ENCODE measurements at regions not wholly inside any gene's neighbourhood (a gene's known extent, or its start where the extent isn't known, plus 50 kb on each side); places are given as distances from the start of the nearest gene placed in this dataset.

DNA sequence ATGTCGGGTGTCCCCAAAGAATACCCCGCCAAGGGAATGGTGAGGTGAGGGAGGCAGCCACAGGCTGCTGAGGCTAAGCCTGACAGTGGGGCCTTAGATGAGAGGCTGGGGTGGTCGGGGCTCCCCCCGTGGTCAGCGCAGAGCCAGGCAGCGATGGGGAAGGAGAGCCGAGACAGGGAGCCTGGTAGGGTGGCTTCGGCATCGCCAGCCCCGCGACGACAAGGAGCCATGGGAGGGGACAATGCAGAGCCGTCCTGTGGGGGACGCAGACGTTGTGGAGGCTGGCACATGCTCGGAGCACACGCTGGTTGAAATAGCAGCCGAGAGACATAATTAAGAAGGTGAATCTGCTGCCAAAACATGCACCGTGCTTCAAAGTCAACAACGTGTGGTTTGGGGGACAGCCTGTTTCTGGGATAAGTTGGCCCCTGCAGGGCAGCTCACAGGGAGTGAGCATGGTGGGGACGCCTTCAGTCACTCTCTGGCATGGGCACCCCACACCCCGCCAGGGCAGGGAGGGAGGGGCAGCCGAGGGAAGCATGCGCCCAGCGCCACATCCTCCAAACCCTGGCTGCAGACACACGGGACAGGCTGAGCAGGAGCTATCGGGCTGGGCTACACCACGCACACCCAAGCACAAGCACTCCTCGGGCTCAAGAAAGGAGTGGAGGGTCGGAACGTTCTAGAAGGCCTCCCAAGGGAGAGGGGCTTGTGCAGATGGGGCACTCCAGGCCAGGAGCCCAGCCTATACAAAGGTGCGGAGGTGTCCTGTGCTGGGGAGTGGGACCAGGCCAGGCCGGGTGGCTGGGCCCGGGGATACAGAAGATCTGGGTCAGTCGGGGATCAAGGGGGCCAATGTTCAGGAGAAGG lies 66.6 kb upstream of the C14orf180 start:
- TF ChIP-seq, protein P1, sequence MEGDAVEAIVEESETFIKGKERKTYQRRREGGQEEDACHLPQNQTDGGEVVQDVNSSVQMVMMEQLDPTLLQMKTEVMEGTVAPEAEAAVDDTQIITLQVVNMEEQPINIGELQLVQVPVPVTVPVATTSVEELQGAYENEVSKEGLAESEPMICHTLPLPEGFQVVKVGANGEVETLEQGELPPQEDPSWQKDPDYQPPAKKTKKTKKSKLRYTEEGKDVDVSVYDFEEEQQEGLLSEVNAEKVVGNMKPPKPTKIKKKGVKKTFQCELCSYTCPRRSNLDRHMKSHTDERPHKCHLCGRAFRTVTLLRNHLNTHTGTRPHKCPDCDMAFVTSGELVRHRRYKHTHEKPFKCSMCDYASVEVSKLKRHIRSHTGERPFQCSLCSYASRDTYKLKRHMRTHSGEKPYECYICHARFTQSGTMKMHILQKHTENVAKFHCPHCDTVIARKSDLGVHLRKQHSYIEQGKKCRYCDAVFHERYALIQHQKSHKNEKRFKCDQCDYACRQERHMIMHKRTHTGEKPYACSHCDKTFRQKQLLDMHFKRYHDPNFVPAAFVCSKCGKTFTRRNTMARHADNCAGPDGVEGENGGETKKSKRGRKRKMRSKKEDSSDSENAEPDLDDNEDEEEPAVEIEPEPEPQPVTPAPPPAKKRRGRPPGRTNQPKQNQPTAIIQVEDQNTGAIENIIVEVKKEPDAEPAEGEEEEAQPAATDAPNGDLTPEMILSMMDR (IDR thresholded peaks at IDR 0.05; ENCODE audit: borderline replicate concordance, extremely low read depth, low read length, poor library complexity, severe bottlenecking), result no peak
- TF ChIP-seq EZH2 (IDR thresholded peaks at IDR 0.05; ENCODE audit: borderline replicate concordance, low read depth, low read length, severe bottlenecking), result no peak
